ENCODE measurements at regions not wholly inside any gene's neighbourhood (a gene's known extent, or its start where the extent isn't known, plus 50 kb on each side); places are given as distances from the start of the nearest gene placed in this dataset.

GRCh38 chr14:79992407-79993198, 218.7 kb downstream of the DIO2 start:
- no peak for TF ChIP-seq CTCF (IDR thresholded peaks at IDR 0.05)
- no peak for TF ChIP-seq POLR2A (IDR thresholded peaks at IDR 0.05)

Measured in adrenal gland (tissue), 5 donors.